ENCODE measurements at regions not wholly inside any gene's neighbourhood (a gene's known extent, or its start where the extent isn't known, plus 50 kb on each side); places are given as distances from the start of the nearest gene placed in this dataset.

GRCh38 chr7:25326501-25327156 lies 98.3 kb upstream of the NPVF start:
- no peak for TF ChIP-seq TFCP2L1 (CRISPR knock-in tag; IDR thresholded peaks at IDR 0.05)
- TF ChIP-seq HEYL (CRISPR knock-in tag; IDR thresholded peaks at IDR 0.05): no peak
- no peak for TF ChIP-seq POLR2A (IDR thresholded peaks at IDR 0.05; ENCODE audit: low read length)
- TF ChIP-seq RAD21 (conservative IDR thresholded peaks at IDR 0.05 in 1 of 2, IDR thresholded peaks at IDR 0.05 in 1 of 2): no peak
- no peak for TF ChIP-seq CTCF (IDR thresholded peaks at IDR 0.05)

Data from A549 (cell line).